ENCODE measurements at regions not wholly inside any gene's neighbourhood (a gene's known extent, or its start where the extent isn't known, plus 50 kb on each side); places are given as distances from the start of the nearest gene placed in this dataset.

GRCh38 chr4:156654410-156654809, 317.2 kb downstream of the PDGFC start:
- no peak for DNase-seq (ENCODE audit: low read depth)

- no peak for DNase-seq (ENCODE audit: low read depth)
Measured at GRCh38 chr4:156643826-156644225, 327.8 kb downstream of the PDGFC start.

GRCh38 chr4:156642161-156642560, 329.4 kb downstream of the PDGFC start:
- no peak for DNase-seq (ENCODE audit: low read depth)

- DNase-seq (ENCODE audit: low read depth), result no peak
Measured at GRCh38 chr4:156638925-156639605, 332.5 kb downstream of the PDGFC start.

GRCh38 chr4:156638334-156638733, 333.3 kb downstream of the PDGFC start:
- DNase-seq (ENCODE audit: low read depth), result no peak

GRCh38 chr4:156636381-156636780, 335.2 kb downstream of the PDGFC start:
- DNase-seq (ENCODE audit: low read depth), result no peak

- DNase-seq (ENCODE audit: low read depth), result no peak
Measured at GRCh38 chr4:156635051-156635450, 336.5 kb downstream of the PDGFC start.

- peak; percentile 25 for DNase-seq (ENCODE audit: low read depth)
Measured at GRCh38 chr4:156634612-156635011, 337.0 kb downstream of the PDGFC start.

- peak; percentile 82 for DNase-seq (ENCODE audit: low read depth)
Measured at GRCh38 chr4:156633847-156634246, 337.8 kb downstream of the PDGFC start.

GRCh38 chr4:156628858-156629257, 342.7 kb downstream of the PDGFC start:
- DNase-seq (ENCODE audit: low read depth), result no peak

GRCh38 chr4:156623376-156623775, 348.2 kb downstream of the PDGFC start:
- DNase-seq (ENCODE audit: low read depth), result no peak

GRCh38 chr4:156620786-156621185, 350.8 kb downstream of the PDGFC start:
- no peak for DNase-seq (ENCODE audit: low read depth)

GRCh38 chr4:156619154-156619934, 352.3 kb downstream of the PDGFC start:
- no peak for DNase-seq (ENCODE audit: low read depth)

GRCh38 chr4:156615066-156615531, 356.5 kb downstream of the PDGFC start:
- DNase-seq (ENCODE audit: low read depth), result peak; percentile 93

GRCh38 chr4:156614536-156614935, 357.1 kb downstream of the PDGFC start:
- DNase-seq (ENCODE audit: low read depth), result no peak

GRCh38 chr4:156609421-156609820, 362.2 kb downstream of the PDGFC start:
- DNase-seq (ENCODE audit: low read depth), result peak; percentile 33

GRCh38 chr4:156608651-156609050, 362.9 kb downstream of the PDGFC start:
- DNase-seq (ENCODE audit: low read depth), result no peak

GRCh38 chr4:156607478-156607857, 364.1 kb downstream of the PDGFC start:
- no peak for DNase-seq (ENCODE audit: low read depth)

- DNase-seq (ENCODE audit: low read depth), result peak; percentile 25
Measured at GRCh38 chr4:156606554-156607477, 364.8 kb downstream of the PDGFC start.

GRCh38 chr4:156598138-156598681, 373.4 kb downstream of the PDGFC start:
- peak; percentile 26 for DNase-seq (ENCODE audit: low read depth)

GRCh38 chr4:156596706-156597329, 374.8 kb downstream of the PDGFC start:
- no peak for DNase-seq (ENCODE audit: low read depth)
